Thymus (tissue), 11 donors: ENCODE measurements at regions not wholly inside any gene's neighbourhood (a gene's known extent, or its start where the extent isn't known, plus 50 kb on each side); places are given as distances from the start of the nearest gene placed in this dataset.
A peak's percentile ranks its signal among the peaks of the same experiment; 100 is the strongest.

Experiments
- DNase-seq, 9 donors: peaks; one replicate each; pipeline ENCODE4 v3.0.0-alpha.2; 2013; ENCODE audit warnings: low spot score in 9 of 9, low read depth in 6 of 9, missing footprints in 1 of 9
- H3K27ac ChIP-seq, 2 donors: one replicate each; pipeline ENCODE4 v1.5.1; 2013; ENCODE audit warnings: control low read depth in 1 of 2, low read depth in 1 of 2, low read length in 1 of 2, mild to moderate bottlenecking in 1 of 2, moderate library complexity in 1 of 2
- H3K27me3 ChIP-seq, 2 donors: one replicate each; pipeline ENCODE4 v1.5.1; 2013; ENCODE audit warnings: low read length in 1 of 2; ENCODE audit not compliant: control insufficient read depth in 2 of 2, insufficient read depth in 1 of 2
- H3K36me3 ChIP-seq, 2 donors: one replicate each; pipeline ENCODE4 v1.5.1; 2013; ENCODE audit warnings: low read length in 1 of 2, mild to moderate bottlenecking in 1 of 2, moderate library complexity in 1 of 2; ENCODE audit not compliant: control insufficient read depth in 2 of 2, insufficient read depth in 2 of 2
- H3K4me1 ChIP-seq, 2 donors: one replicate each; pipeline ENCODE4 v1.5.1; 2013; ENCODE audit warnings: low read length in 2 of 2; ENCODE audit not compliant: control insufficient read depth in 2 of 2, insufficient read depth in 2 of 2
- H3K4me3 ChIP-seq, 2 donors: one replicate each; pipeline ENCODE4 v1.5.1; 2013; ENCODE audit warnings: low read length in 2 of 2, control low read depth in 1 of 2, mild to moderate bottlenecking in 1 of 2
- H3K9me3 ChIP-seq, 2 donors: one replicate each; pipeline ENCODE4 v1.5.1; 2013; ENCODE audit warnings: low read length in 1 of 2, mild to moderate bottlenecking in 1 of 2; ENCODE audit not compliant: control insufficient read depth in 2 of 2, insufficient read depth in 1 of 2
- WGBS: extraction: QIAGEN DNeasy Blood & Tissue Kit; methylation state at CpG from one replicate; pipeline ENCODE4 v1.1.7; 2013; 5-methylcytosine and 5-hydroxymethylcytosine counted together
- donor health status: healthy.

- Histone ChIP-seq H3K27ac (no peak overlapping the region), H3K4me3 (no peak overlapping the region), H3K36me3 (no peaks in the 10 kb centered on the region), H3K27me3 (no peaks in the 10 kb centered on the region), H3K9me3 (no peaks in the 10 kb centered on the region), H3K4me1 (peaks cover 0 to 10% of the 10 kb centered on the region in 2 donors)
- 100% methylated on average over 1 of the region's 1 CpG for WGBS
- no peak for DNase-seq
Observed at GRCh38 chr7:25901658-25902057, 250.3 kb upstream of the NFE2L3 start.

DNA sequence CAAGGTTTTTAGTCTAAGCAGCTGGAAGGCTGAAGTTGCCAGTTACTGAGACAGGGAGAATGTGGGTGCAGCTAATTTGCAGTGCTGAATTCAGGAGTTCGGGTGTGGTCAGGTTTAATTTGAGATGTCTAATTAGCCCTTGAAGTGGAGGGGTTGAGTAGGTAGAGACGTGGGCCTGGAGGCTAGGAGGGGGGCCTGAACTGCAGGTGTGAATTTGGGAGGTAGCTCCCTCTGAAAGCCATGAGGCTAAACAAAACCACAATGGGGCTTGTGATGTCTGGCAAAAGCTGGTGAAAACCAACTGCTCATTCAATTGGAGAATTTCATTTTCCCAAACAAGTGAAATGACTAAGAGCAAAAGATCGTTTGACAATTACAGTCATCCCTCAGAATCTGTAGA, 246.0 kb upstream of the NFE2L3 start:
- Histone ChIP-seq H3K27me3 (no peaks in the 10 kb centered on the region), H3K9me3 (no peaks in the 10 kb centered on the region), H3K4me1 (peaks cover 2 to 10% of the 10 kb centered on the region in 2 donors), H3K4me3 (no peak overlapping the region), H3K27ac (no peak overlapping the region), H3K36me3 (no peaks in the 10 kb centered on the region)
- 49% methylated on average over 3 of the region's 3 CpGs for WGBS
- DNase-seq, result peak in 2 of 9 donors; percentile 13 to 41

GRCh38 chr7:25906760-25907159, 245.2 kb upstream of the NFE2L3 start:
- Histone ChIP-seq H3K36me3 (no peaks in the 10 kb centered on the region), H3K4me3 (no peak overlapping the region), H3K27me3 (no peaks in the 10 kb centered on the region), H3K9me3 (no peaks in the 10 kb centered on the region), H3K27ac (no peak overlapping the region), H3K4me1 (peaks cover 2 to 10% of the 10 kb centered on the region in 2 donors)
- WGBS, result 97% methylated on average over 5 of the region's 5 CpGs
- DNase-seq, result no peak

GRCh38 chr7:25907214-25907613, 244.8 kb upstream of the NFE2L3 start:
- Histone ChIP-seq H3K4me1 (peaks cover 2 to 10% of the 10 kb centered on the region in 2 donors), H3K9me3 (no peaks in the 10 kb centered on the region), H3K27ac (no peak overlapping the region), H3K27me3 (no peaks in the 10 kb centered on the region), H3K4me3 (no peak overlapping the region), H3K36me3 (no peaks in the 10 kb centered on the region)
- WGBS, result 98% methylated on average over 7 of the region's 7 CpGs
- DNase-seq, result no peak

- H3K27ac ChIP-seq, result no peak overlapping the region
- H3K36me3 ChIP-seq, result no peaks in the 10 kb centered on the region
- no peaks in the 10 kb centered on the region for H3K27me3 ChIP-seq
- no peak for DNase-seq
- peaks cover 2 to 10% of the 10 kb centered on the region in 2 donors for H3K4me1 ChIP-seq
- 97% methylated on average over 5 of the region's 5 CpGs for WGBS
- no peaks in the 10 kb centered on the region for H3K9me3 ChIP-seq
- no peak overlapping the region for H3K4me3 ChIP-seq
Observed at GRCh38 chr7:25907731-25908130, 244.3 kb upstream of the NFE2L3 start.

- H3K36me3 ChIP-seq, result no peaks in the 10 kb centered on the region
- WGBS, result 100% methylated on average over 1 of the region's 1 CpG
- no peak overlapping the region for H3K27ac ChIP-seq
- peaks cover 2 to 10% of the 10 kb centered on the region in 2 donors for H3K4me1 ChIP-seq
- H3K4me3 ChIP-seq, result no peak overlapping the region
- no peak for DNase-seq
- no peaks in the 10 kb centered on the region for H3K9me3 ChIP-seq
- H3K27me3 ChIP-seq, result no peaks in the 10 kb centered on the region
Observed at GRCh38 chr7:25908154-25908949, 243.6 kb upstream of the NFE2L3 start.

- H3K4me1 ChIP-seq, result no peaks in the 10 kb centered on the region
- no peak overlapping the region for H3K4me3 ChIP-seq
- DNase-seq, result no peak
- H3K27ac ChIP-seq, result no peak overlapping the region
- no peaks in the 10 kb centered on the region for H3K27me3 ChIP-seq
- no peaks in the 10 kb centered on the region for H3K9me3 ChIP-seq
- H3K36me3 ChIP-seq, result no peaks in the 10 kb centered on the region
- WGBS, result 87% methylated on average over 7 of the region's 7 CpGs
Observed at GRCh38 chr7:25911738-25912607, 240.0 kb upstream of the NFE2L3 start.

GRCh38 chr7:25913598-25914224, 238.3 kb upstream of the NFE2L3 start:
- 88% methylated on average over 6 of the region's 6 CpGs for WGBS

DNA sequence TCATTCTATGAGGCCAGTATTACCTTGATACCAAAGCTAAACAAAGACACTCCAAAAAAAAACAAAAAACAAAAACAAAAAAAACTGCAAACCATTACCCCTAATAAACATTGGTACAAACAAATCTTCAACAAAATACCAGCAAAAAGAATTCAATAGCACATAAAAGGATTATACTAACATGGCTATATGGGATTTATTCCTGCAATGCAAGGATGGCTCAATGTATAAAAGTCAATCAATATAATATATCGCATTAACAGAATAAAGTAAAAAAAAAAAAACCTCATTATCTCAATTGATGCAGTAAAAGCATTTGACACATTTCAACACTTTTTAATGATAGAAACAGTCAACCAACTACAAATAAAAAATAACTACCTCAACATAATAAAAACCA, 233.3 kb upstream of the NFE2L3 start:
- 100% methylated on average over 1 of the region's 1 CpG for WGBS
- Histone ChIP-seq H3K36me3 (no peaks in the 10 kb centered on the region), H3K9me3 (no peaks in the 10 kb centered on the region), H3K4me1 (no peaks in the 10 kb centered on the region), H3K27me3 (no peaks in the 10 kb centered on the region), H3K27ac (no peak overlapping the region), H3K4me3 (no peak overlapping the region)
- DNase-seq, result no peak

More at GRCh38 chr7:25913598-25914224, 238.3 kb upstream of the NFE2L3 start:
- no peaks in the 10 kb centered on the region for H3K27me3 ChIP-seq
- no peak overlapping the region for H3K27ac ChIP-seq
- no peaks in the 10 kb centered on the region for H3K9me3 ChIP-seq
- H3K36me3 ChIP-seq, result no peaks in the 10 kb centered on the region
- no peak overlapping the region for H3K4me3 ChIP-seq
- DNase-seq, result peak in 1 of 9 donors; percentile 20
- H3K4me1 ChIP-seq, result no peaks in the 10 kb centered on the region
